ENCODE measurements at regions not wholly inside any gene's neighbourhood (a gene's known extent, or its start where the extent isn't known, plus 50 kb on each side); places are given as distances from the start of the nearest gene placed in this dataset.
"Not testable (repeated sequence)": the region's sequence is repeated elsewhere in the genome, so short reads cannot be mapped to it uniquely, and the experiment has no call there.

- no peak for DNase-seq (ENCODE audit: low spot score)
Observed at GRCh38 chr9:10835791-10836463, 223.1 kb upstream of the PTPRD start.

GRCh38 chr9:10843151-10843550 is 230.3 kb upstream of the PTPRD start:
- no peak for DNase-seq (ENCODE audit: low spot score)

GRCh38 chr9:10855847-10856246 is 243.0 kb upstream of the PTPRD start:
- no peak for DNase-seq (ENCODE audit: low spot score)

- no peak for DNase-seq (ENCODE audit: low spot score)
Observed at GRCh38 chr9:10858817-10859216, 246.0 kb upstream of the PTPRD start.

- DNase-seq (ENCODE audit: low spot score), result no peak
Observed at GRCh38 chr9:10863476-10863875, 250.7 kb upstream of the PTPRD start.

- DNase-seq (ENCODE audit: low spot score), result no peak
Observed at GRCh38 chr9:10867194-10867593, 254.4 kb upstream of the PTPRD start.

- no peak for DNase-seq (ENCODE audit: low spot score)
Observed at GRCh38 chr9:10869687-10870086, 256.9 kb upstream of the PTPRD start.

GRCh38 chr9:10873999-10874398 is 261.2 kb upstream of the PTPRD start:
- DNase-seq (ENCODE audit: low spot score), result no peak

GRCh38 chr9:10875752-10876151 is 262.9 kb upstream of the PTPRD start:
- DNase-seq (ENCODE audit: low spot score), result no peak

- DNase-seq (ENCODE audit: low spot score), result no peak
Observed at GRCh38 chr9:10876333-10876732, 263.5 kb upstream of the PTPRD start.

- DNase-seq (ENCODE audit: low spot score), result not testable (repeated sequence)
Observed at GRCh38 chr9:10890266-10890665, 277.5 kb upstream of the PTPRD start.

- no peak for DNase-seq (ENCODE audit: low spot score)
Observed at GRCh38 chr9:10899509-10899908, 286.7 kb upstream of the PTPRD start.

- DNase-seq (ENCODE audit: low spot score), result no peak
Observed at GRCh38 chr9:10903969-10904368, 291.2 kb upstream of the PTPRD start.

GRCh38 chr9:10910779-10911178 is 298.0 kb upstream of the PTPRD start:
- no peak for DNase-seq (ENCODE audit: low spot score)

- no peak for DNase-seq (ENCODE audit: low spot score)
Observed at GRCh38 chr9:10911373-10911772, 298.6 kb upstream of the PTPRD start.

GRCh38 chr9:10917001-10917400 is 304.2 kb upstream of the PTPRD start:
- DNase-seq (ENCODE audit: low spot score), result no peak

GRCh38 chr9:10921671-10922070 is 308.9 kb upstream of the PTPRD start:
- DNase-seq (ENCODE audit: low spot score), result no peak

GRCh38 chr9:10925896-10926295 is 313.1 kb upstream of the PTPRD start:
- DNase-seq (ENCODE audit: low spot score), result no peak

- no peak for DNase-seq (ENCODE audit: low spot score)
Observed at GRCh38 chr9:10928372-10928771, 315.6 kb upstream of the PTPRD start.

GRCh38 chr9:10930081-10930480 is 317.3 kb upstream of the PTPRD start:
- no peak for DNase-seq (ENCODE audit: low spot score)

GRCh38 chr9:10946676-10947410 is 334.0 kb upstream of the PTPRD start:
- no peak for DNase-seq (ENCODE audit: low spot score)

- DNase-seq (ENCODE audit: low spot score), result no peak
Observed at GRCh38 chr9:10957878-10958277, 345.1 kb upstream of the PTPRD start.

GRCh38 chr9:10961883-10962282 is 349.1 kb upstream of the PTPRD start:
- DNase-seq (ENCODE audit: low spot score), result no peak

- no peak for DNase-seq (ENCODE audit: low spot score)
Observed at GRCh38 chr9:10983251-10983650, 370.4 kb upstream of the PTPRD start.
